K562 (cell line): ENCODE measurements at regions not wholly inside any gene's neighbourhood (a gene's known extent, or its start where the extent isn't known, plus 50 kb on each side); places are given as distances from the start of the nearest gene placed in this dataset.

Source experiments
- EZH2 ChIP-seq: IDR thresholded peaks from 2 replicates; pipeline ENCODE4 v1.6.1; 2012; ENCODE audit warnings: low read depth, mild to moderate bottlenecking, inconsistent platforms, low read length, borderline replicate concordance
- JUND ChIP-seq, 2 experiments: IDR thresholded peaks; 2 replicates in 1 of 2; 3 replicates in 1 of 2; pipeline ENCODE4 v1.6.1; 2011; ENCODE audit warnings: borderline replicate concordance in 2 of 2, low read depth in 2 of 2, low read length in 2 of 2, improper control_type of control experiment in 1 of 2, missing biosample characterization in 1 of 2, missing genetic modification characterization in 1 of 2, missing genetic modification reagents in 1 of 2
- SIN3A ChIP-seq, 2 experiments: fragments of 150-350 bp in 1 of 2; IDR thresholded peaks; 2 replicates each; pipeline ENCODE4 v1.6.1; 2011 to 2016; ENCODE audit warnings: borderline replicate concordance in 2 of 2, low read depth in 2 of 2, low read length in 2 of 2, mild to moderate bottlenecking in 2 of 2, moderate library complexity in 2 of 2; ENCODE audit not compliant: control insufficient read depth in 1 of 2
- SMARCC2 ChIP-seq: fragments of 450-650 bp; IDR thresholded peaks from 2 replicates; pipeline ENCODE4 v1.6.1; 2017; ENCODE audit warnings: antibody characterized with exemption, moderate library complexity, mild to moderate bottlenecking, low read depth
- TF ChIP-seq, protein P1 (sequence below), 3 experiments: IDR thresholded peaks in 2 of 3; conservative IDR thresholded peaks in 1 of 3; 2 replicates each; pipeline ENCODE4 v1.5.1; 2011 to 2012; ENCODE audit warnings: low read length in 3 of 3, mild to moderate bottlenecking in 3 of 3, control low read depth in 2 of 3, improper control_type of control experiment in 1 of 3, inconsistent platforms in 1 of 3, low read depth in 1 of 3, mixed read lengths in 1 of 3, moderate library complexity in 1 of 3; ENCODE audit not compliant: insufficient read depth in 2 of 3
- TF ChIP-seq, protein P2 (sequence below), 2 experiments: IDR thresholded peaks in 1 of 2; conservative IDR thresholded peaks in 1 of 2; 2 replicates each; pipeline ENCODE4 v1.6.1; 2016; ENCODE audit warnings: low read depth in 2 of 2, mild to moderate bottlenecking in 1 of 2, missing compliant biosample characterization in 1 of 2, missing genetic modification characterization in 1 of 2, moderate library complexity in 1 of 2

DNA sequence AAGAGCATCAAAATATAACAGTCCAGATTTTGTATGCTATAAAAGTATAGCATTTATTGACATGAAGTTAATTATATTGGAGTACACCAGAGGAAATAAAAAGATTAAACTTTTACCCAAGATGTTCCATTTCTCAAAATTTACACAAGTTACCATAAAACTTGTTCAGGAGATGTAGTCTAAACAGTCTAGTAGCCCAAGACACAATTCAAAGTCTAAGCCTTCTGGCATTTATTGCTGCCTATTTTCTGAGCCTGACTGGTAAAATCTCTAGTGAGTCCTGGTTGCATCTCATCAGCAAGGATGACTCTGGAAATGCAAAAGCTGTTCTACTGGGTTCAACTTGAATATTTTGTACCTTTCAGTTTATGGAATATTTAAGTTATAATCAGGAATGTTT is 468.7 kb downstream of the PDCD6IP start:
- TF ChIP-seq, protein P1, sequence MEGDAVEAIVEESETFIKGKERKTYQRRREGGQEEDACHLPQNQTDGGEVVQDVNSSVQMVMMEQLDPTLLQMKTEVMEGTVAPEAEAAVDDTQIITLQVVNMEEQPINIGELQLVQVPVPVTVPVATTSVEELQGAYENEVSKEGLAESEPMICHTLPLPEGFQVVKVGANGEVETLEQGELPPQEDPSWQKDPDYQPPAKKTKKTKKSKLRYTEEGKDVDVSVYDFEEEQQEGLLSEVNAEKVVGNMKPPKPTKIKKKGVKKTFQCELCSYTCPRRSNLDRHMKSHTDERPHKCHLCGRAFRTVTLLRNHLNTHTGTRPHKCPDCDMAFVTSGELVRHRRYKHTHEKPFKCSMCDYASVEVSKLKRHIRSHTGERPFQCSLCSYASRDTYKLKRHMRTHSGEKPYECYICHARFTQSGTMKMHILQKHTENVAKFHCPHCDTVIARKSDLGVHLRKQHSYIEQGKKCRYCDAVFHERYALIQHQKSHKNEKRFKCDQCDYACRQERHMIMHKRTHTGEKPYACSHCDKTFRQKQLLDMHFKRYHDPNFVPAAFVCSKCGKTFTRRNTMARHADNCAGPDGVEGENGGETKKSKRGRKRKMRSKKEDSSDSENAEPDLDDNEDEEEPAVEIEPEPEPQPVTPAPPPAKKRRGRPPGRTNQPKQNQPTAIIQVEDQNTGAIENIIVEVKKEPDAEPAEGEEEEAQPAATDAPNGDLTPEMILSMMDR (IDR thresholded peaks at IDR 0.05 in 2 of 3, conservative IDR thresholded peaks at IDR 0.05 in 1 of 3; ENCODE audit: insufficient read depth in 2 of 3, low read depth in 1 of 3, low read length in 3 of 3) = no peak
- TF ChIP-seq SIN3A (IDR thresholded peaks at IDR 0.05; ENCODE audit: borderline replicate concordance in 2 of 2, control insufficient read depth in 1 of 2, low read depth in 2 of 2, low read length in 2 of 2) (no peak), SMARCC2 (no peak), JUND (IDR thresholded peaks at IDR 0.05; ENCODE audit: borderline replicate concordance, low read depth, low read length) (no peak), JUND (tag; IDR thresholded peaks at IDR 0.05; ENCODE audit: borderline replicate concordance, low read depth, low read length) (no peak), EZH2 (no peak)
- TF ChIP-seq, protein P2, sequence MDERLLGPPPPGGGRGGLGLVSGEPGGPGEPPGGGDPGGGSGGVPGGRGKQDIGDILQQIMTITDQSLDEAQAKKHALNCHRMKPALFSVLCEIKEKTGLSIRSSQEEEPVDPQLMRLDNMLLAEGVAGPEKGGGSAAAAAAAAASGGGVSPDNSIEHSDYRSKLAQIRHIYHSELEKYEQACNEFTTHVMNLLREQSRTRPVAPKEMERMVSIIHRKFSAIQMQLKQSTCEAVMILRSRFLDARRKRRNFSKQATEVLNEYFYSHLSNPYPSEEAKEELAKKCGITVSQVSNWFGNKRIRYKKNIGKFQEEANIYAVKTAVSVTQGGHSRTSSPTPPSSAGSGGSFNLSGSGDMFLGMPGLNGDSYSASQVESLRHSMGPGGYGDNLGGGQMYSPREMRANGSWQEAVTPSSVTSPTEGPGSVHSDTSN (CRISPR knock-in tag; IDR thresholded peaks at IDR 0.05; ENCODE audit: low read depth) = no peak
- TF ChIP-seq, protein P2 (tag; conservative IDR thresholded peaks at IDR 0.05; ENCODE audit: low read depth) = no peak
